ENCODE measurements at regions not wholly inside any gene's neighbourhood (a gene's known extent, or its start where the extent isn't known, plus 50 kb on each side); places are given as distances from the start of the nearest gene placed in this dataset.

- TF ChIP-seq CTCF (IDR thresholded peaks at IDR 0.05), result no peak
- TF ChIP-seq RNF2 (IDR thresholded peaks at IDR 0.05; ENCODE audit: borderline replicate concordance, low read depth), result no peak
- TF ChIP-seq RAD21 (conservative IDR thresholded peaks at IDR 0.05 in 1 of 2, IDR thresholded peaks at IDR 0.05 in 1 of 2), result no peak
- TF ChIP-seq KDM1A (IDR thresholded peaks at IDR 0.05; ENCODE audit: low read depth), result no peak
- no peak for TF ChIP-seq RFX5 (IDR thresholded peaks at IDR 0.05)
- no peak for TF ChIP-seq NR3C1 (IDR thresholded peaks at IDR 0.05)
- TF ChIP-seq POLR2A (IDR thresholded peaks at IDR 0.05; ENCODE audit: low read length), result no peak
- no peak for TF ChIP-seq SREBF2 (IDR thresholded peaks at IDR 0.05)
- TF ChIP-seq HDAC2 (IDR thresholded peaks at IDR 0.05), result no peak
- no peak for TF ChIP-seq EP300 (IDR thresholded peaks at IDR 0.05)
These were observed 773.0 kb downstream of the MTRR start for GRCh38 chr5:8641786-8642505.
